MCF 10A (cell line): ENCODE measurements at regions not wholly inside any gene's neighbourhood (a gene's known extent, or its start where the extent isn't known, plus 50 kb on each side); places are given as distances from the start of the nearest gene placed in this dataset.

Source experiments
- BruUV-seq: library from RNA; stranded (reverse); fragments of 400-500 nt; replicated peaks from 2 replicates; lab custom pipeline; 2021; lab: Mats Ljungman, UMichigan
- CTCF ChIA-PET: fragments of 300-600 bp; sonication (Branson Sonifier 250); formaldehyde crosslinking; extraction: SDS; loops from one replicate; lab custom pipeline; 2021; ENCODE audit warnings: antibody characterized with exemption, inconsistent platforms; lab: Yijun Ruan, JAX
- POLR2A ChIA-PET: fragments of 300-600, 350-650 bp; sonication (Branson Sonifier 250); formaldehyde crosslinking; extraction: SDS; loops from one replicate; lab custom pipeline; 2020; ENCODE audit warnings: antibody characterized with exemption, inconsistent platforms; lab: Yijun Ruan, JAX
- DNase-seq: peaks from one replicate; pipeline ENCODE4 v3.0.0-alpha.2; 2018; ENCODE audit not compliant: unreplicated experiment
- H3K27ac Mint-ChIP-seq: one replicate; pipeline ENCODE4 v1.8.0; 2022; ENCODE audit warnings: mild to moderate bottlenecking, low read depth, mixed read lengths; ENCODE audit not compliant: unreplicated experiment
- H3K27me3 Mint-ChIP-seq: one replicate; pipeline ENCODE4 v1.8.0; 2022; ENCODE audit warnings: mixed read lengths; ENCODE audit not compliant: insufficient read depth, unreplicated experiment
- H3K36me3 Mint-ChIP-seq: one replicate; pipeline ENCODE4 v1.8.0; 2022; ENCODE audit warnings: mild to moderate bottlenecking, moderate library complexity, mixed read lengths; ENCODE audit not compliant: insufficient read depth, unreplicated experiment
- H3K4me1 Mint-ChIP-seq: one replicate; pipeline ENCODE4 v1.8.0; 2022; ENCODE audit warnings: mixed read lengths; ENCODE audit not compliant: insufficient read depth, unreplicated experiment
- H3K4me3 Mint-ChIP-seq: one replicate; pipeline ENCODE4 v1.8.0; 2022; ENCODE audit warnings: mild to moderate bottlenecking, moderate library complexity, mixed read lengths; ENCODE audit not compliant: unreplicated experiment
- H3K9me3 Mint-ChIP-seq: one replicate; pipeline ENCODE4 v1.8.0; 2022; ENCODE audit warnings: mixed read lengths; ENCODE audit not compliant: unreplicated experiment
- CTCF ChIP-seq: fragments of 200-600 bp; IDR thresholded peaks from one replicate; pipeline ENCODE4 v1.8.0; 2022; ENCODE audit warnings: antibody characterized with exemption, mild to moderate bottlenecking; ENCODE audit not compliant: unreplicated experiment
- intact Hi-C: fragments of 100-400 bp; cut with micrococcal nuclease; formaldehyde crosslinking; loops from 2 replicates; pipeline ENCODE4 v1.14.1; 2022

DNA sequence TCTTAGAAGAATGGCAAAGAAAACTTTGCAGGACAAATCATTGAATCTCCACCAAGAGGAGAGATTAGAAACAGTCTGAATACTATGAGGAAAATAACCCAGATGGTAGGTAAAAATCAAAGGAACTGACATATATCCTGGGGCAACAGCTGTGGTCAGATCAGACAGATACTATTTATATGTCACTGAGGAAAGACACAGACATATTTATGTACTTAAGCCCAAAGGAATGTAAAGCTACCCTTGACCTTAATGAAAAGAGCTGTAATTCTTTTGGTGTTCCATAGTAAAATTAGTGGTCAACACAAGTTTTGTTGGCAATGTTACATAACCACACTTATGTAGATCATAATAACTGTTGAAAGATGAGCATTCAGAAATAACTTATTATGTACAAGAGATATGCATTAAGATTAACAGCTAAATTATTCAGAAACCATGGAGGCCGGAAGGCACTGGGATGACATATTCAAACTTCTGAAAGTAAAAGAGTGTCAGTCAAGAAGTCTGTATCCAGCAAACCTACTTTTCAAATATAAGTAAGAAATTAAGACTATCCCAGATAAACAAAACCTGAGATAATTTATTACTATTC is 166.1 kb upstream of the SAMSN1 start:
- no peak overlapping the region for H3K4me3 Mint-ChIP-seq
- TF ChIP-seq CTCF, result no peak
- BruUV-seq, result no TSS peak
- ChIA-PET POLR2A (no interaction called here), CTCF (no interaction called here)
- peak overlapping the region; percentile 50 for H3K27ac Mint-ChIP-seq
- DNase-seq, result peak; percentile 9
- H3K36me3 Mint-ChIP-seq, result no peaks in the 10 kb centered on the region
- H3K27me3 Mint-ChIP-seq, result no peaks in the 10 kb centered on the region
- intact Hi-C loops, result no loop called here
- H3K4me1 Mint-ChIP-seq, result peaks cover 11% of the 10 kb centered on the region
- H3K9me3 Mint-ChIP-seq, result no peaks in the 10 kb centered on the region

DNA sequence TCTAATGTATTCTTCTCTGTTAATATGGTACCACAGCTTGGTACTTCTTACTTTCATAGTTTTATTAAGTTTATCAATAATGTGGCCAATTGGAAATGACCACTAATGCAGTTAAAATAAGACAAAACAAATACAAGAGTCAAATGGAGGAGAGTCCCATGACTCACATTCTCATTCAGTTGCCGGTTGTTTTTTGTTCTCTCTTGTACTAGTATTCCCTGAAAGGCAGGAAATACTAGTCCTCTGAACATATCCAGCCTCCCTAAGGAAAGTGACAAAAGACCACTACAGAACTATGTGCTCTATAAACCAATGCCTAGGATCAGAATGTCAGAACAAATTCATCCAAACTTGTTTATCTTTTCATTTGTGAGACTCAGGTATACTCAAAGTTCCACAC is 165.2 kb upstream of the SAMSN1 start:
- no peak for DNase-seq
- Mint-ChIP-seq H3K36me3 (no peaks in the 10 kb centered on the region), H3K4me3 (no peak overlapping the region), H3K27ac (peak overlapping the region; percentile 50), H3K4me1 (peaks cover 11% of the 10 kb centered on the region), H3K27me3 (no peaks in the 10 kb centered on the region), H3K9me3 (no peaks in the 10 kb centered on the region)
- POLR2A ChIA-PET, result no interaction called here
- CTCF ChIA-PET, result no interaction called here
- intact Hi-C loops, result no loop called here
- BruUV-seq, result no TSS peak
- TF ChIP-seq CTCF, result no peak

- H3K4me1 Mint-ChIP-seq, result peaks cover 11% of the 10 kb centered on the region
- no peak for TF ChIP-seq CTCF
- ChIA-PET CTCF (no interaction called here), POLR2A (no interaction called here)
- BruUV-seq, result no TSS peak
- no peak overlapping the region for H3K4me3 Mint-ChIP-seq
- H3K27me3 Mint-ChIP-seq, result no peaks in the 10 kb centered on the region
- no peak for DNase-seq
- no peaks in the 10 kb centered on the region for H3K9me3 Mint-ChIP-seq
- no peak overlapping the region for H3K27ac Mint-ChIP-seq
- no peaks in the 10 kb centered on the region for H3K36me3 Mint-ChIP-seq
- intact Hi-C loops, result no loop called here
Measured at GRCh38 chr21:14707511-14708020, 161.5 kb upstream of the SAMSN1 start.

DNA sequence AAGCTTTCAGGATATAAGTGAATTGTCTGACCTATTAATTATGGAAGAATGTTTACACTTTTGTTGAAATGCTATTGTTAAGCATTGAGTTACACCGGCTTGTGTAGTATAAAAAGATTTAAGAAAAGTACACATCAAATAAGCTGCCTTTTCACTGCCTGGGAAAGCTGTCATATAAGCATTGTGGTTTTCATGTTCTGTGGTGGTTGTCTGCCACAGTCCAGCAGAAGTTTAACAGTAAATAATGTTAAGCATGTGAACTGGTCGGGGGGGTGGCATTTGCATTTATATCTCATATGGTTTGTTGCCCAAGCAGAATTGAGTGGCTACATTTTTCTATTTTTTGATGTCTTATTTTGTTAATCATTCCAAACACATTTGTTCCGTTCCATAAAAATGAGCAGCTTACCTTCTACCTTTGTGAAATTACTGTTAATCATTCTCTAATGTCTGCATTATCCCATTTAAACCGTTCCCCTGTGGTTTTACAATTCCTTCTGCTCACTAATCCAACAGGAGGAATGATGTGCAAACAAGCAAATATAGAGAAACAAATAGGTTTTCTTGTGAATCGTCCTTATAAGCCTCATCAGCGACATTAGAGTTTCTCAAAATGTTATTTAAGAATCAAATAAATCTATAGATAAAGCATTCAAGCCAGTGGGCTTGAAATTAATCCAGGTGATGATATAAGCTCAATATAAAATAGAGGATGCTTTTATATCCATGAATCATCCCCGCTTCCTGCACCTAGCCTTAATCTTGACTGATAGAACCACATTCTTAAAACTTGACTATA is 160.8 kb upstream of the SAMSN1 start:
- H3K4me1 Mint-ChIP-seq, result peaks cover 6% of the 10 kb centered on the region
- no peak overlapping the region for H3K27ac Mint-ChIP-seq
- no TSS peak for BruUV-seq
- H3K36me3 Mint-ChIP-seq, result no peaks in the 10 kb centered on the region
- DNase-seq, result no peak
- no peak for TF ChIP-seq CTCF
- ChIA-PET POLR2A (no interaction called here), CTCF (interaction anchor here (0.7 kb wide), 1 partner anchor 247 kb away, joined by 3 read pairs; no protein-coding TSS in a partner anchor)
- H3K4me3 Mint-ChIP-seq, result no peak overlapping the region
- no peaks in the 10 kb centered on the region for H3K27me3 Mint-ChIP-seq
- H3K9me3 Mint-ChIP-seq, result no peaks in the 10 kb centered on the region
- intact Hi-C loops, result no loop called here
